ENCODE measurements at regions not wholly inside any gene's neighbourhood (a gene's known extent, or its start where the extent isn't known, plus 50 kb on each side); places are given as distances from the start of the nearest gene placed in this dataset.

DNA sequence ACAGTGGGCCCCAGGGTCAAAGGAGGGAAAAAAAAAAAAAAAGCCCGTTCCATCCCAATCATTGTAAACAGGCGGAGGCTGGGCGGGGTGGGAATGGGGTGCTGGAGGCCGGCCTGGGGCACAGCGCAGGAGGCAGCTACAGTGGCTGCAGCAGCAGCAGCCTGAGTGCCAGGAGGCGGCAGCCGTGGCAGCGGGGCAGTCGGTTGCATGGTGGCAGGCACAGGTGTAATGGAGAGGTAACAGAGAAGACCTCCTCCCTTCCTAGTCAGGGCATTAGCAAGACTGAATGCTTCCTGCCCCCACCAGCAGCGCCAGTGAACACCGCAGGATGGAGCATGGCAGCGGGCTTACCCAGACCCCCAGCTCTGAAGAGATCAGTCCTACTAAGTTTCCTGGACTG lies 279.1 kb upstream of the TTC14 start:
- TF ChIP-seq POLR2A (IDR thresholded peaks at IDR 0.05) (no peak), POLR2AphosphoS5 (IDR thresholded peaks at IDR 0.05) (no peak)
- TF ChIP-seq, protein P1, sequence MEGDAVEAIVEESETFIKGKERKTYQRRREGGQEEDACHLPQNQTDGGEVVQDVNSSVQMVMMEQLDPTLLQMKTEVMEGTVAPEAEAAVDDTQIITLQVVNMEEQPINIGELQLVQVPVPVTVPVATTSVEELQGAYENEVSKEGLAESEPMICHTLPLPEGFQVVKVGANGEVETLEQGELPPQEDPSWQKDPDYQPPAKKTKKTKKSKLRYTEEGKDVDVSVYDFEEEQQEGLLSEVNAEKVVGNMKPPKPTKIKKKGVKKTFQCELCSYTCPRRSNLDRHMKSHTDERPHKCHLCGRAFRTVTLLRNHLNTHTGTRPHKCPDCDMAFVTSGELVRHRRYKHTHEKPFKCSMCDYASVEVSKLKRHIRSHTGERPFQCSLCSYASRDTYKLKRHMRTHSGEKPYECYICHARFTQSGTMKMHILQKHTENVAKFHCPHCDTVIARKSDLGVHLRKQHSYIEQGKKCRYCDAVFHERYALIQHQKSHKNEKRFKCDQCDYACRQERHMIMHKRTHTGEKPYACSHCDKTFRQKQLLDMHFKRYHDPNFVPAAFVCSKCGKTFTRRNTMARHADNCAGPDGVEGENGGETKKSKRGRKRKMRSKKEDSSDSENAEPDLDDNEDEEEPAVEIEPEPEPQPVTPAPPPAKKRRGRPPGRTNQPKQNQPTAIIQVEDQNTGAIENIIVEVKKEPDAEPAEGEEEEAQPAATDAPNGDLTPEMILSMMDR (IDR thresholded peaks at IDR 0.05 in 8 of 11, conservative IDR thresholded peaks at IDR 0.05 in 3 of 11) = no peak
